ENCODE measurements at regions not wholly inside any gene's neighbourhood (a gene's known extent, or its start where the extent isn't known, plus 50 kb on each side); places are given as distances from the start of the nearest gene placed in this dataset.
"Not testable (repeated sequence)": the region's sequence is repeated elsewhere in the genome, so short reads cannot be mapped to it uniquely, and the experiment has no call there.

DNA sequence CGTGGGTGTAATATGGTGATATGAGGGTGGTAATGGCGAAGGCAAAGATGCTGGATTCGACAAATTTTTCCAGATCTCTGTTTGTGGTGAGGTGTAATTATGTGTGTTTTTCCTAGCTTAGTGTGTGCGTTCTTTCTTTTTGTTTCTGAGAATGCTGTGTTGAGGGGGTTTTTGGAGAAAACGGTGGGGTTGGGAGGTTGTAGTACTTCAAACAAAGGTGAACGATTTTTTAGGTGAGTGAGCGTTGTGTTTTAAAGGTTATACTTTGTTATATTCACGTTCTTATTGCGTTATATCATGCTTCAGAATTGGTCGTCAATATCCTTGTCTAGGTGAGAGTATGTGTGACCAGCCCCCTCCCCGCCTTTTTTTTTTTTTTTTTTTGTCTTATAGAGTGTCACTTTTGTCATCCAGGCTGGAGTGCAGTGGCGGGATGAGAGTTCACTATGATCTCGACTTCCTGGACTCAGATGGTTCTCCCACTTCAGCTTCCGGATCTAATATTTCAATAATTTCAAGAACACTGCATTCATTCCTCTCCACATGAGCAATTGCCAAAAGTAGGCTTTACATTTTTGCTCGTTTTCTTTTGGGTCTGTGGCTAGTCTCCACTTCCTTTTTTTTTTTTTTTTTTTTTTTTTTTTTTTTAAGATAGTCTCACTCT, 82.2 kb upstream of the RNU2-1 start:
- no peak for DNase-seq (ENCODE audit: low read depth)

GRCh38 chr17:43315369-43315768, 81.6 kb upstream of the RNU2-1 start:
- no peak for DNase-seq (ENCODE audit: low read depth)

DNA sequence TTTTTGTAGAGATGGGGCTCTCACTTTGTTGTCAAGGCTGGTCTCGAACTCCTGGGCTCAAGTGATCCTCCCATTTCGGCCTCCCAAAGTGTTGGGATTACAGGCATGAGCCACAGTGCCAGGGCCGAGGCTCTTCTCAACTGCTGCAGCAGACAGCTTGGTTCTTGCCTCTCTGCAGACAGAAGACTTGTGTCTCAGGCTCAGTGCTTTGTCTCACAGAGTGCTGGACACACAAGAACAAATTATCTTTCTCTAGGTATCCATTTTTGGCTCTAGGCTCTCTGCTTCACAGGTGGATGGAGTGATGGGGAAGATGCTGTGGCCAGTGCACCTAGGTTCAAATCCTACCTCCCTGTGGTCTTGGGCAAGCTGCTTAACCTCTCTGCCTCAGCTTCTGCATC, 80.8 kb upstream of the RNU2-1 start:
- no peak for DNase-seq (ENCODE audit: low read depth)

DNA sequence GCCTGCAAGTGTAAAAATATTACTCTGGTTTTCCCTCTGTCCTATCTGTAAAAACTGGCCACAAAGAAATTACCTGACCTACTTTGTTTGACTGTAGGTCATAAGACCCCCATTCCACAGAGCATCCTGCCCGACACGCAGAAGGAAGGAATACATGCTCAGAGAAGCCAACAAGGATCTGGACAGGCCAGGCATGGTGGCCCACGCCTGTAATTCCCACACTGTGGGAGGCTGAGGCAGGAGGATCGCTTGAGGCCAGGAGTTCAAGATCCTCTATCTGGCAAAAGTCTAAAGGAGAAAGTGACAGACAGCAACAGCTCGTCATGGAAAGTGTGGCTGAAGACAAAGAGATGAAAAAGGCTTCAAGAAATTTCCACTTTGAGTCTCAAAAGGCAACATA, 78.2 kb upstream of the RNU2-1 start:
- no peak for DNase-seq (ENCODE audit: low read depth)

- DNase-seq (ENCODE audit: low read depth), result no peak
Observed at GRCh38 chr17:43309505-43310332, 75.9 kb upstream of the RNU2-1 start.

DNA sequence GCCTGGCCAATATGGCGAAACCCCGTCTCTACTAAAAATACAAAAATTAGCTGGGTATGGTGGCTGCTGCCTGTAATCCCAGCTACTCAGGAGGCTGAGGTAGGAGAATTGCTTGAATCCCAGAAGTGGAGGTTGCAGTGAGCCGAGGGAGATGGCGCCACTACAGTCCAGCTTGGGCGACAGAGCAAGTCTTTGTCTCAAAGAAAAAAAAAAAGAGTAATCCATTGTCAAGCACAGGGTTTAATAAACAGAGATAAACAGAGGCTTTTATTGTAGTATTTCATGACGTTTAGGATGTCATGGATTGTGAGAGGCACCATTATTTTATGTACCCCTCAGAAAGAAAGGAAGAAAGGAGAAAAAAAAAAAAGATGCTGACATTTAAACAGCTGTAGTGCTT, 75.2 kb upstream of the RNU2-1 start:
- DNase-seq (ENCODE audit: low read depth), result no peak

GRCh38 chr17:43304792-43305191, 71.0 kb upstream of the RNU2-1 start:
- not testable (repeated sequence) for DNase-seq (ENCODE audit: low read depth)

GRCh38 chr17:43303049-43303448, 69.3 kb upstream of the RNU2-1 start:
- not testable (repeated sequence) for DNase-seq (ENCODE audit: low read depth)

GRCh38 chr17:43299300-43300076, 65.7 kb upstream of the RNU2-1 start:
- DNase-seq (ENCODE audit: low read depth), result not testable (repeated sequence)

DNA sequence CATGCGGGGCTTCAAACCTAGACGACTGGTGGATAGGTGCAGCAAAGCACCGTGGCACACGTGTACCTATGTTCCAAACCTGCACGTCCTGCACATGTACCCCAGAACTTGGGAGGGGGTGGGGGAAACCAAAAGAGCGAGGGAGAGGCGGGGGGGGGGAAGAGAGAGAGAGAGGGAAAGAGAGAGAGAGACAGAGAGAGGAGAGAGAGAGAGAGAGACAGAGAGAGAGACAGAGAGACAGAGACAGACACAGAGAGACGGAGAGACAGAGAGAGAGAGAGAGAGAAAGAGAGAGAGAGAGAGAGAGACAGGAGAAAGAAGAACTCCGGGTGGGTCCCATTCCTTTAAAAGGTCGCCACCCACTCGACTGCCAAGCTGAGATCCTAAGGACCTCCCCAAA, 55.9 kb upstream of the RNU2-1 start:
- not testable (repeated sequence) for DNase-seq (ENCODE audit: low read depth)

DNA sequence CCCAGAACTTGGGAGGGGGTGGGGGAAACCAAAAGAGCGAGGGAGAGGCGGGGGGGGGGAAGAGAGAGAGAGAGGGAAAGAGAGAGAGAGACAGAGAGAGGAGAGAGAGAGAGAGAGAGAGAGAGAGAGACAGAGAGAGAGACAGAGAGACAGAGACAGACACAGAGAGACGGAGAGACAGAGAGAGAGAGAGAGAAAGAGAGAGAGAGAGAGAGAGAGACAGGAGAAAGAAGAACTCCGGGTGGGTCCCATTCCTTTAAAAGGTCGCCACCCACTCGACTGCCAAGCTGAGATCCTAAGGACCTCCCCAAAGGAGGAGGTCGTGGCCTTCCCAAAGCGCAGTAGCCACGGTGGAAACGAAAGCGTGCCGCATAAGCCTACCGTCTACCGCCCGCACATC, 49.8 kb upstream of the RNU2-1 start:
- not testable (repeated sequence) for DNase-seq (ENCODE audit: low read depth)
